Bronchial epithelial cell (primary cell): ENCODE measurements at regions not wholly inside any gene's neighbourhood (a gene's known extent, or its start where the extent isn't known, plus 50 kb on each side); places are given as distances from the start of the nearest gene placed in this dataset.

ENCODE experiments used
- DNase-seq: peaks from one replicate; pipeline ENCODE4 v3.0.0-alpha.2; 2010; ENCODE audit warnings: low read depth
- FAIRE-seq: peaks from 2 replicates; lab custom pipeline; 2011; peaks lifted over from hg19 to GRCh38; lab: Jason Lieb, UNC
- H3K27me3 ChIP-seq: 2 replicates; pipeline ENCODE4 v1.5.1; 2011; ENCODE audit warnings: low read length; ENCODE audit not compliant: control insufficient read depth, insufficient read depth
- H3K36me3 ChIP-seq: 2 replicates; pipeline ENCODE4 v1.5.1; 2011; ENCODE audit warnings: low read length; ENCODE audit not compliant: control insufficient read depth, insufficient read depth
- H3K4me3 ChIP-seq: 2 replicates; pipeline ENCODE4 v1.5.1; 2011; ENCODE audit warnings: mild to moderate bottlenecking, low read depth, low read length, control low read depth
- TF ChIP-seq, protein P1 (sequence below): IDR thresholded peaks from 2 replicates; pipeline ENCODE4 v1.5.1; 2011; ENCODE audit warnings: mild to moderate bottlenecking, moderate library complexity, low read length, control low read depth, inconsistent platforms; ENCODE audit not compliant: insufficient read depth, severe bottlenecking

DNA sequence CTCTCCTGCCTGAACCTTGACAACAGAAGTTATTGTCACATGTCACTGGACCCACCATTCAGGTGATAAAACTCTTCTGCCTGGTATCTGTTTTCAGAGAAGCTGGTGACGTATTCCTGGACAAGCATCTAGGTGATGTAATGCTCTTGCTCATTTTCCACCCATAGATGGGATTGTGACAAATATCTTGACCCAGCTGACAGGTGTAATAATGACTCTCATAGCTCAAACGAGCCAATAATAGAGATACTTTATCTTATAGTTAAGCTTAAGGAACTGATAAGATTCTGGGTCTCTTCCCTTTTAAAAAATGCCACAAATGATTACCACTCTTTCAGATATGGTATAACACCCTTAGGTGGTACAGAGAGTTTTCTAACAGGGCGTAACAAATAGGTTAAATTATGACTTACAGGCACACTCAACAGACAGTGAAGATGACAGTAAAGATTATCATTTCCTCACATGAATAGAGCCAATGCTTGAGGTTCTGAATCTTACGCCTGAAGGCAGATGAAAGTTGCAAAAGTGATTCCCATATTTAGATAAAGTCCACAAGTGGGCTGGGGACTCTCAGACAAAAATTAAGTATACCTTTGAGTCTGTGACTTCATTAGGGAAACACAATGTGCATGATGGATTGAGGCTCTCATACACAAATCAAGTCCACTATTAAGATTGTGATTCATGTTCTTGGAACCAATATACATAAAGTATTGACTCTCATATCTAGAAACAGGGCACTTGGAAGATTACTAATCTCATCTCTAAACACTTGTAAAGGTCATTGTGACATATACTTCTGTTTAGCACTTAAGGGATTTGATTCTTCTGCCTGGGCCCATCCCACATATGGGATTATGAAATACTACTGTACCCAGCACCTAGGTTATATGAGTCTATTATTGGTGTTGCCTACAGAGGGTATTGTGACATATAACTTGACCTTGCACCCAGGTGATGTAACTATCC lies 326.0 kb downstream of the RPS4Y2 start:
- TF ChIP-seq, protein P1, sequence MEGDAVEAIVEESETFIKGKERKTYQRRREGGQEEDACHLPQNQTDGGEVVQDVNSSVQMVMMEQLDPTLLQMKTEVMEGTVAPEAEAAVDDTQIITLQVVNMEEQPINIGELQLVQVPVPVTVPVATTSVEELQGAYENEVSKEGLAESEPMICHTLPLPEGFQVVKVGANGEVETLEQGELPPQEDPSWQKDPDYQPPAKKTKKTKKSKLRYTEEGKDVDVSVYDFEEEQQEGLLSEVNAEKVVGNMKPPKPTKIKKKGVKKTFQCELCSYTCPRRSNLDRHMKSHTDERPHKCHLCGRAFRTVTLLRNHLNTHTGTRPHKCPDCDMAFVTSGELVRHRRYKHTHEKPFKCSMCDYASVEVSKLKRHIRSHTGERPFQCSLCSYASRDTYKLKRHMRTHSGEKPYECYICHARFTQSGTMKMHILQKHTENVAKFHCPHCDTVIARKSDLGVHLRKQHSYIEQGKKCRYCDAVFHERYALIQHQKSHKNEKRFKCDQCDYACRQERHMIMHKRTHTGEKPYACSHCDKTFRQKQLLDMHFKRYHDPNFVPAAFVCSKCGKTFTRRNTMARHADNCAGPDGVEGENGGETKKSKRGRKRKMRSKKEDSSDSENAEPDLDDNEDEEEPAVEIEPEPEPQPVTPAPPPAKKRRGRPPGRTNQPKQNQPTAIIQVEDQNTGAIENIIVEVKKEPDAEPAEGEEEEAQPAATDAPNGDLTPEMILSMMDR, result no peak
- FAIRE-seq, result no peak
- no peak for DNase-seq
- Histone ChIP-seq H3K27me3 (no peaks in the 10 kb centered on the region), H3K4me3 (no peak overlapping the region), H3K36me3 (no peaks in the 10 kb centered on the region)

DNA sequence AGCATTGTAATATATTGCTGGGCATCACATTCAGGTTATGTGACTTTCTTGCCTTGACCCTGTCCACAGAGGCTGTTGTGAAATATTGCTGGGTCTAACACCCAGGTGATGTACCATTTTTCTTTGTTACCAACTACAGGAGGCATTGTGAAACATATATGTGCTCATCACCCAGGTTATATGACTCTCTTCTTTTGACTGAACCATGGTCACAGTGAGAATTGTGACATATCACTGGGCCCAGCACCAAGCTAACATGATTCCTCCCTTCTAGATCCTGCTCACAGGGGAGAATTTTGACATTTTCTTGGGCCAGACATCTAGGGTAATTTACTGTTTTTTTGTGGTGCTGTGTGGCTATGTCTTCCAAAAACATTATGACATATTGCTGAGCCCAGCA lies 326.7 kb downstream of the RPS4Y2 start:
- no peaks in the 10 kb centered on the region for H3K27me3 ChIP-seq
- no peak for DNase-seq
- H3K36me3 ChIP-seq, result no peaks in the 10 kb centered on the region
- no peak overlapping the region for H3K4me3 ChIP-seq
- no peak for FAIRE-seq
- TF ChIP-seq, protein P1, result no peak

GRCh38 chrY:21091909-21092308 lies 336.0 kb downstream of the RPS4Y2 start:
- Histone ChIP-seq H3K4me3 (no peak overlapping the region), H3K27me3 (no peaks in the 10 kb centered on the region), H3K36me3 (no peaks in the 10 kb centered on the region)
- TF ChIP-seq, protein P1, result no peak
- DNase-seq (no peak), FAIRE-seq (no peak)

- H3K4me3 ChIP-seq, result no peak overlapping the region
- H3K27me3 ChIP-seq, result no peaks in the 10 kb centered on the region
- FAIRE-seq, result no peak
- H3K36me3 ChIP-seq, result no peaks in the 10 kb centered on the region
- TF ChIP-seq, protein P1, result no peak
- DNase-seq, result no peak
Measured at GRCh38 chrY:21102507-21102906, 346.6 kb downstream of the RPS4Y2 start.

GRCh38 chrY:21103885-21104284 lies 348.0 kb downstream of the RPS4Y2 start:
- DNase-seq, result no peak
- Histone ChIP-seq H3K4me3 (no peak overlapping the region), H3K27me3 (no peaks in the 10 kb centered on the region), H3K36me3 (no peaks in the 10 kb centered on the region)
- TF ChIP-seq, protein P1, result no peak
- no peak for FAIRE-seq
